LNCAP (cell line): ENCODE measurements at regions not wholly inside any gene's neighbourhood (a gene's known extent, or its start where the extent isn't known, plus 50 kb on each side); places are given as distances from the start of the nearest gene placed in this dataset.

Experiments used
- CTCF ChIP-seq: fragments of 450-650 bp; IDR thresholded peaks from 2 replicates; pipeline ENCODE4 v1.5.1; 2017; ENCODE audit warnings: mild to moderate bottlenecking

DNA sequence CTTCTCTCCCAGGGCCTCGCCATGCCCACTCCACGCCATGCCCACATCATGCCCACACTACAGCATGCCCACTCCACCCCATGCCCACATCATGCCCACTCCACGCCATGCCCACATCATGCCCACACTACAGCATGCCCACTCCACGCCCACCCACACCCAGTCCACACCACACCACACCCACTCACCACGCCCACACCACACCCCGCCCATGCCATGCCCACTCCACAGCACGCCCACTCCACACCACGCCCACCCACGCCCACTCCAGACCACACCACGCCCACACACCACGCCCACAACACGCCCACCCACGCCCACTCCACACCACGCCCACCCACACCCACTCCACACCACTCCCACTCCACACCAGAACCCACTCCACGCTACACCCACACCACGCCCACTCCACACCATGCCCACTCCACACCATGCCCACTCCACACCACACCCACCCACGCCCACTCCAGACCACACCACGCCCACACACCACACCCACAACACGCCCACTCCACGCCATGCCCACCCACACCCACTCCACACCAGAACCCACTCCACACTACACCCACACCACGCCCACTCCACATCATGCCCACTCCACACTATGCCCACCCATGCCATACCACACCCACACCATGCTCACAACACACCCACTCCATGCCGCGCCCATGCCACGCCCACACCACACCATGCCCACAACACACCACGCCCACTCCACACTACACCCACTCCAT is 88.6 kb downstream of the ERMARD start:
- no peak for TF ChIP-seq CTCF

- no peak for TF ChIP-seq CTCF
These were observed 88.1 kb downstream of the ERMARD start for GRCh38 chr6:169839493-169839892.

DNA sequence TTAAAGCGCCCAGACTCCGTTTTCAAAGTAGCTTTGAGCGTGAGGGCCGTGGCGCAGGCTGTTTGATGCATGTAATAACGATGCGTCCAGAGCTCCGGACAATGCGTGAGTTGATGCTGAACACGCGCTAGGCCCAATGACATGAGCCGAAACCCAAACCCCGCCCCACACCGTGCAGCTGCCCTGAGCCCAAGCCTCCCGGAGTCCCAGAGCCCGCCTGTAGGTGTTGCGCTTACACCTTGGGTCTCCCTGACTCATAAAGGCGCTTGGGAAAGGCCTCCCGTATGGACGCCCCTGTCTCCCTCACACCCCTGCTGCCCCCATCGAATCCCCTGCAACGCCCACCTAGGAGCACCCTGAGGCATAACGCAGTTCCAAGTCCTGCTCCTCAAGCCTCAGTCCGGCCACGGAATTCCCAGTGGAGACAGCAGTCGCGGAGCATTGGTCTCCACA is 87.6 kb downstream of the ERMARD start:
- no peak for TF ChIP-seq CTCF

DNA sequence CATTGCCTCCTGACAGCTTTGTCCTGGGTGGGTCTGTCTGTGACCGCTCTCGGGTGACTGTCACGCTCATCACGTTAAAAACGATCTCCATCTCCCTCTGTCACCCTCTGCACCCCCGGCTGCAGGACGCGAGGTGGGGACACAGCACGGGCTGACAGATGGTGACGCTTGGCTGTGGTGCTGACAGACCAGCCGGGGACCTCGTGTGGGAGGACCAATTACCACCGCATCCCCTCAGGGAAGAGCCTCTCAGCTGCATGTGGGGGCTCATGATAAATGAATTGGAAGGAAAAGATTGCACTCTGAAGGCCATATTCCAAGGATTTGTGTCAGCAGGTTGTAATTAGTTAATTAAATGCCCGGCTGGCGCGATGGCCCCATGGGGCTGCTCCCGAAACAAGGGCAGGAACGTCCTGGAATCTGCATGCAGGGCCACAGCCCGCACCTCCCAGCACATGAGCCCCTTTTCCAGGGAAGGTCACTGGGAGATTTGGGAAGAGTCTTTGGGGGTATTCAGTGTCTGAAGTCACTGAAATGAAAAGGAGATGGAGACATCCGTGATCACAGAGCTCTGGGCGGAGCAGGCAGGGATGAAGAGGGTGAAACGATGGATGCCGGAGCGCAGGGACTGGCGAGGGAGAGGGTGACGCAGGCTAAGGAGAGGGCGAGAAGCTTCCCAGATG is 87.1 kb downstream of the ERMARD start:
- no peak for TF ChIP-seq CTCF

- TF ChIP-seq CTCF: no peak
These were observed 86.3 kb downstream of the ERMARD start for GRCh38 chr6:169837529-169838250.

DNA sequence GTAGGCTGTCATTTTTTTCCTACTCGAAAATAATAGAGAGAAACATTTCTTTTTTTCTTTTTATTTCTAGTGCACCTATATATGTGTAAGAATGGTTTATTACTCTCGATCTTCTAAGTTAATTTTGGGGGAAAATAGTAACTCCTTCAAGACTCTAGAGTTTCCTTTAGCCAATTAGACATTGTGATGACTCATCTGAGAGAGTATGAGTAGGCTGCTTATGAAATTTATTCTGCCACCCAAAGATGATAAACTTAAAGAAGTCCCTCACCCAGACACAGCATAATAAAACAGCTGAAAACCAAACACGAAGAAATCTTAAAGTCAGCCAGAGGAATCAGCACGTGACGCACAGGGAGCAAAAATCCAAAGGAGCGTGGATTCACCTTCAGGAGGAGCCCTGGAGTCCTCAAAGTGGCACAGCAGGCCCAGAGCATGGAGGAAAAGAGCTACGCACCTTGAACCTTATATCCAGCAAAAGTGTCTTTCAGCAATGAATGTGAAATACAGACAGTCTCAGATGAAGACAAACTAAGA is 81.9 kb downstream of the ERMARD start:
- no peak for TF ChIP-seq CTCF

GRCh38 chr6:169832247-169832948 is 81.0 kb downstream of the ERMARD start:
- no peak for TF ChIP-seq CTCF
